Left colon (tissue), 2 donors: ENCODE measurements at regions not wholly inside any gene's neighbourhood (a gene's known extent, or its start where the extent isn't known, plus 50 kb on each side); places are given as distances from the start of the nearest gene placed in this dataset.
A peak's percentile ranks its signal among the peaks of the same experiment; 100 is the strongest.

Experiments used
- ATAC-seq: fragments of 200-7000 bp; cut with Tn5 transposase; one replicate; pipeline ENCODE4 v1.9.1; 2020; ENCODE audit warnings: mild to moderate bottlenecking, moderate library complexity
- DNase-seq, 2 donors: peaks; one replicate each; pipeline ENCODE4 v3.0.0-alpha.2; 2020
- intact Hi-C, 2 donors: fragments of 100-400 bp; cut with DNase I in 1 of 2; cut with micrococcal nuclease in 1 of 2; formaldehyde crosslinking; loops; one replicate each; pipeline versions ENCODE4 v1.11.2 to v1.14.0; 2022; cut with DNase I, micrococcal nuclease
- donor health status: DM: no; HTN: no; CAD: no.
- donor health status: DM: yes; HTN: yes; CAD: no.

DNA sequence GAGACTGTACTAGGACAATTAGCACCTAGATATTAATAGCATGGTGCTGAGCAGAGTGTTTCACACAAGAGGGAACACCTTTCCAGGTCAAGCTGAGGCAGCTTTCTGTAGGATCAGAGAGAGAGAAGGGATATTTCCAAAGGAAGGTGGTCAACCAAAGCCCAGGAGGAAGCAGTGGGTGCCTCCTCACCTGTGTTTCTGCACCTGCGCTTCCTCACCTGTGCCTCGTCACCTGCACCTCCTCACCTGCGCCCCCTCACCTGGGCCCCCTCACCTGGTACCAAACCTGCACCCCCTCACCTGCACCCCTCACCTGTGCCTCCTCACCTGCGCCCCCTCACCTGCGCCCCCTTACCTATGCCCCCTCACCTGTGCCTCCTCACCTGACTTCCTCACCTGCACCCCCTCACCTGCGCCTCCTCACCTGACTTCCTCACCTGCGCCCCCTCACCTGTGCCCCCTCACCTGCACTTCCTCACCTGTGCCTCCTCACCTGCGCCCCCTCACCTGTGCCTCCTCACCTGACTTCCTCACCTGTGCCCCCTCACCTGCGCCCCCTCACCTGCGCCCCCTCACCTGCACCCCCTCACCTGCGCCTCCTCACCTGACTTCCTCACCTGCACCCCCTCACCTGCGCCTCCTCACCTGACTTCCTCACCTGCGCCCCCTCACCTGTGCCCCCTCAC lies 67.9 kb downstream of the TTLL2 start:
- DNase-seq, result no peak
- intact Hi-C loops, result no loop called here
- ATAC-seq, result no peak

DNA sequence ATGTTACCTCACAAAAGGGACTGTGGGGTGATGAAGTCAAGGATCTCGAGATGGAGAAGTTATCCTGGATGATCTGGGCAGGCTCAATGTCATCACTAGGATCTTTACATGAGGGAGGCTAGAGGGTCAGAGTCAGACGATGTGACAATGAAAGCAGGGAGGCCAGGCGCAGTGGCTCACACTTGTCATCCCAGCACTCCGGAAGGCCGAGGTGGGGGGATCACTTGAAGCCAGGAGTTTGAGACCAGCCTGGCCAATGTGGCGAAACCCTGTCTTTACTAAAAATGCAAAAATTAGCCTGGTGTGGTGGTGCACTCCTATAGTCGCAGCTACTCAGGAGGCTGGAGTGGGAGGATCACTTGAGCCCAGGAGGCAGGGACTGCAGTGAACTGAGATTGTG lies 68.8 kb downstream of the TTLL2 start:
- intact Hi-C loops, result no loop called here
- no peak for DNase-seq
- no peak for ATAC-seq

DNA sequence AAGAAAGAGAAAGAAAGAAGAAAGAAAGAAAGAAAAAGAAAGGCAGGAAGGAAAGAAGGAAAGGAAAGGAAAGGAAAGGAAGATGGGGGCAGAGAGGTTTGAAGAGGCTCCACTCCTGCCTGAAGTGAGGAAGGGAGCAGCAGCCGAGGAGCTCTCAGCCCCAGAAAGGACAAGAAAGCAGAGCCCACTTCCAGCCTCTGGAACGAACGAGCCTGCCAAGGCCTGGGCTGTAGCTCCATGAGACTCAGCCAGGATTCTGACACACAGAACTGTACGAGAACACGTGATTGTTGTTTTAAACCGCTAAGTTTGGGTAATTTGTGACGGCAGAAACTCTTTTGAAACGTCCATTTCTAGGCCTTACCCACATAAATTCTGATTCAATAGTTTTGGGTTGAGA lies 69.5 kb downstream of the TTLL2 start:
- no peak for DNase-seq
- intact Hi-C loops, result no loop called here
- ATAC-seq, result no peak

DNA sequence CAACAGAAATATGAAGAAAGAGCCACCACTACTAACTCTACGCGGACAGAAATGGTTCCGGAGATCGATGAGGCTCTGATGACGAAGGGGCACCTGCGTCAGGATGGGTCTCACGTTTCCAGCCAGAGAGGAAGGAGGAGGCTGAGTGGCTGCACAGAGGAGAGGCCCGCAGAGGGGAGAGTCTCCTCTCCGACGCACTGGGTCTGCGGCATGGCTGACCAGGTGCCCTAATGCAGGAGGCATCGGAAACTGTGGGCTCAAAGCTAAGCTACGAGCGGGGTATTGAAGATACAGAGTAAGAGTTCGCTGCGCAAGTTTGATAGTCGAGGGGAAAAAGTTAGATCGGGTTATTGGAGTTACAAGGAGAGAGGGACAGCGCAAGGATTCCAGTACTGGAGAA lies 69.9 kb downstream of the TTLL2 start:
- ATAC-seq (no peak), DNase-seq (no peak)
- intact Hi-C loops, result no loop called here

DNA sequence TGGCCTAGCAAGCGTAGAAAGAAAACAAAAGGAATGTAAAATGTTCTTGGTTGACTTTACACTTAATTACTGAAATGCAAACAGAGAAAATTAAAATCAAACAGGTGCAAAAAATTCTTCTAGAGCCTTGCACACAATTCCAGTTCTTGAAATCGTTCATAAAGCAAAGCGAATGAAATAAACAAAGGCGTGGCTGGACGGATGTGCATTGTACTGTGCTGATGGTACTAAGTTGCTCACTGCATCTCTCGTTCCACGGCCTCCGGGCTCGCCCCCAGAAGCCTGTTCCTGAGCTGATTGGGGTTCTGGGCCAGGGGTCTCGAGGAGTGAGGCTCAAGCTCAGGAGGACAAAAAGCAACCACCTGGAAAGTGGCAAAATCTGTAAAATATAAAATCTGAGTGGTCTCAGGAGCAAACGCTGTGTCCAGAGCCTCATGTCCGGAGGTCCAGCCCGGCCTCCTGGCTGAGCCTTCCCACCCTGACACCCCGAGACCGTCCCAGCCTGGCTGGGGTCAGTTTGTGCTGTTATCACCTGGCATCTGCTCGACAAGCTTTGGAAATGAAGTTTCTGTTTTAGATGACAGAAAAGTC lies 71.3 kb downstream of the TTLL2 start:
- no peak for DNase-seq
- intact Hi-C loops, result no loop called here

DNA sequence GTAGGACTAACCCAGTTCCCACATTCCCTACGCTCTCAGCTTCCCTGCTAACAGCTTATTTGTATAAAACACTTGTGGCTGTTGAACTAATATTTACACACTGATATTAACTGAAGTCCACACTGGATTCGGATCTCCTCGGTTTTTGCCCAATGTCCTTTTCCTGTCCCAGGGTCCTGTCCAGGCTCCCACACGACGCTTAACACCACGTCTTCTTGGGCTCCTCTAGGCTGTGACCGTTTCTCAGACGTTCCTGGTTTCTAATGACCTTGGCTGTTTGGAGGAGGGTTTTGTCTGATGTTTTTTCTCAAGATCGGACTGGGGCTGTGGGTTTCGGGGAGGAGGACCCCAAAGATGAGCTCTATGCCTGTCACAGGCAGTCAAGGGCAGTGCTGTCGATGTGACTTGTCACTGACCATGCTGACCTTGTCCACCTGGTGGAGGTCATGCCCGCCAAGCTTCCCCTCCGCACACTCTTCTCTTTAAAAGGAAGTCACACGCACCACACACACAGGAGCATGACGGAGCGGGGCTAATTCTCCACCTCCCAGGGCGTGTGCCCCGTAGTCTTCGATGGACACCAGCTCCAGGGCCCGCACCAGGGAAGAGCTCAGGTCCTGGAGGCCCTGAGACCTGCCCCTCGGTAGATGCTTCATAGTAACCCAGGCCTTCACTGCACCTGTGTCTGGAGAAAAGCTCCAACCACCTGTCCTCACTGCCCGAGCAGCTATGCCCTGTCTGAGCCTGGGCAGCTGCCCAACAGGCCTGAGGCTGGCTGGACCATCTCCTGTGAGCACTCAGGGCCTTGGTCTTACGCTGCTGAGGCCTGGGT lies 72.0 kb downstream of the TTLL2 start:
- no peak for DNase-seq
- intact Hi-C loops, result no loop called here
- ATAC-seq, result no peak

More for the DNA sequence above, 71.3 kb downstream of the TTLL2 start:
- ATAC-seq, result peak; percentile 56

DNA sequence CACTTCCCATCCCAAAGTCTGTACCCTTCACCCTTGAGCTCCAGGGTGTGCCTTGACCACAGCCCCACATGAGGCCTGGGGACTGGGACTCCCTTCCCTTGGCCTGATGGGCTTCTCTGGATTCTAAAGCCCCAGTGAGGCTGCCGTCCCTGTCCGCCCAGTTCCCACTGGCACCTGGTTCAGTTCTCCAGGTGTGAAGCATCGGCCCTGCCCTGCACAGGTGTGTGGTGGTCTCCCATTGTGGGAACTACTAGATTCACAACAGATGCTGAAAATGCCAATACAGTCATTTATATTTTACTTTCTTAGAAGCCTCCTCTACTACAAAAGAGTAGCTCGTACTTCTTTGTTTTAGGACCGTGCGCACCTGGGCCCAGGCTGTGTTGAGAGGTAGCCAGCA lies 72.8 kb downstream of the TTLL2 start:
- no peak for ATAC-seq
- no peak for DNase-seq
- intact Hi-C loops, result no loop called here

DNA sequence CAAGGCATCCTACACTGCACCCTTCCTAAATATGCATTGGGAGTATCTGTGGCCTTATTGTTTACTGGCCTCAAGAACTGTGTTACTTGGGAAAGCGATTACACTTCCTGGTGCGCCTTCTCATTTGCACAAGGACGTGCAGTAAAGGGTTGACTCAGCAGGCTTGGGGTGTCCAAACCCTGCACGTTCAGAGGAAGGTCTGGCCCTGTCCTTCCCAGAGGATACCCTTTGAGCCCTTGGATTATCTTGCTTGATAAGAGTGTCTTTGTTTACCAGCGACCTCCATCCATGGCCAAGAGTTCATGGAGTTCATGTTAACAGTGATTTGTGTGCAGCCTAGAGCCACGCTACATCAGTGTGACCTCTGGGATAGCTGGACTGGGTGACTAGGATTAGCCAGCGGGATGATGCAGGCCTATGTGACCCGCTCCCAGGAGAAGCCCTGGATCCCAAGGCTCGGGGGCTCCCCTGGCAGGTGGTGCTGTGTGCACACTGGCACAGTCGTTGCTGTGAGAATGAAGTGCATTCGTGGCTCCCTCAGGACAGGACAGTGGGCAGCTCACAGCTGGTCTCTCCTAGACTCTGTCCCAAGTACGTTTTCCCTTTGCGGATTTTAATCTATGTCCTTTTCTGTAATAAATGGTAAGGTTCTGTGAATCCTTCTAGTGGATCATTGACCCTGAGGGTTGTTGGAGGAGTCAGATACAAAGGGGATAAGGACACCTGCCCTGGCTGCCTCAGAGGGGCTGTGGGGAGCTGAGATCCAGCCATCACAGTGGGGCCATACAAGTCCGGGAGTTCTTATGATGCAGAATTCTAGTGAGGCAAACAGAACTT lies 73.5 kb downstream of the TTLL2 start:
- DNase-seq (no peak), ATAC-seq (peak; percentile 65)
- intact Hi-C loops, result no loop called here

DNA sequence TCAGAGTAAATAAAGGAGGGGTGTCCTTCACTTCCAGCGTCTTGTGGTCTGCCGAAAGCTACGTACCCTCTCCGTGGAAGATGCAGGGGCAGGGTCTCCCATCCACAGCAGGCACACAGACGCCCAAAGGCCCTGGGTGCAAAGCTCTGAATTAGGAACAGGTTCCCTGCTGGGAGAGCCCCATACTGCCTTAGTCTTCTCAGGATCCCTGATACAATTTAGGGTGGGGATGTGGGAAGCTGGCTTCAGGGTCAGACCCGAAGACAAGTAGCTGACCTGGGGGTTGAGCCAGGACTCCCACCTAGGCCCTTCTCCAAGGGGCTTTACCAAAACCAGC lies 74.1 kb downstream of the TTLL2 start:
- ATAC-seq, result no peak
- intact Hi-C loops, result no loop called here
- no peak for DNase-seq

DNA sequence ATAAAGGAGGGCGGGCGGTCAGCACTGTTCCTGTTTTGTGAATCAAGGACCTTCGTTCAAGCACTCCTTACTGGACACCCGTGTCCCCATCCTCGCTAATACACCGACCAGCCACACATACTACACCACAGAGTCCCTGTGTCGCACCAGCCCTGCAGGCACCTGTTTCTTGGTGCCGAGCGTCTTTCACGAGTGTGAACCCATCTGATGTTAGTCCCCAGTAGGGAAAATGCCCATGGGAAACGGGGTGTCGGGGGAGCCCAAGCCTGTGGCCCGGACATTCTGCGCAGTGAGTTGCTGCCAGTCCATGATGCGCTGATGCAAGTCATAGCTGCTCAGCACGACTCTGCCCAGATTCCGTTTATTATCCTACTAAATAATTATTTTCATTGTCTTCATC lies 74.7 kb downstream of the TTLL2 start:
- ATAC-seq, result no peak
- no peak for DNase-seq
- intact Hi-C loops, result no loop called here

DNA sequence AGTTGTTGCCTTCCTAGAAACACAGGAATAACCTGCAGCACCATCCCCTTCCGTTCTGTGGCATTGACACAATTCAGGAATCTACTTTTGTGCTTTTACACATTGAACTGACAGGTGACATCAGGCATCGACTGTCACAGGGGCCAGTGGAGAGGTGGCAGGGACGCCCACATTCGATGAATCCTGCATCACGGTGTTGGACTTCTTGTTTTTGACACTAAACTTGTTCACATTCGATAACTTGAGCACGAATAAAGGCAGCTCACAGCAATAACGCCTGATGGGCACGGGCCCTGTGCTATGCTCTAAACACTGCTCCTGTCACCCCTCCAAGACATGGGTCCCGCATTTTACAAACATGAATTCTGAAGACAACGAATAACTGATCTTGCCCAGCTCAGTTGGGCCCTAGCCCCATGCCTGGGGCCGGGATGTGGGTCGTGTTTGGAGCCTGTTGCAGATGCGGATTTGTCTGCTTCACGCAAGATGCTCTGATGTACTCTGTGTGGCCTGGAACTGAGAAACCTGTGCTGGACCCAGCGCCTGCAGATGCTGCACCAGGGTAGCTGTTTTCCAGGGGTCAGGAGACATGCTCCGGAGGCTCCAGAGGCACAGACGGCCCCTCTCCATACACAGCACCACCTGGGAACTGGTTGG lies 75.7 kb downstream of the TTLL2 start:
- ATAC-seq (no peak), DNase-seq (no peak)
- intact Hi-C loops, result no loop called here

DNA sequence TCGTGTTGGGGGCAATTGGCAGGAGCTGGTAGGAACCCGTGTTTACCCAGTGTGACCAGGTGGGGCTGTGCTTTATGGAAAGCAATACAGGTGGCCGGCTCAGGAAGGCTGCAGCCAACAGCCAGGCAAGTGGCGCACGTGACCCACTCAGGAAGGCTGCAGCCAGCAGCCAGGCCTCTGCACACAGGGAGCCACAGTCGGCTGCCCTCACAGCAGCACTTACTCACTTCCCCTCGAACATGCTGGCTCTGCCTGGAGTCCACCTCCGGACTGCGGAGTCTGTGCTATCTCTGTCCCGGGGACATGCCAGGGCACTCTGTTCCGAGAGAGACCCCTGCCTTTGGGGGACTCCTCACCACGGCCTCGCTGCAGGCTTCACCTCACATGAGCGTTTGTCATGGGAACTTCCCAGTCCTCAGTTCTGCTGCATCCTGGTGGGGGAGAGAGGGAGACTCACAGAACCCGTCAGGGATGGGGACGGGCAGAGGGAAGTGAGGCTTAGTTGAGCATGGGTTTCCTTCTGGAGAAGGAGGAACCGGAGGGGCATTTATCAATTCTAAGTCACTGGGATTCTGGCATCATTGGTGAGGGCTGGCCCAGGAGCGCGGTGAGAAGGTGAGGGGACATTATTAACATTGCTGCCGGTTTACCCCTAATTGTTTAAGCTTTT lies 76.8 kb downstream of the TTLL2 start:
- intact Hi-C loops, result no loop called here
- peak; percentile 77 to 78 for DNase-seq
- ATAC-seq, result peak; percentile 94

DNA sequence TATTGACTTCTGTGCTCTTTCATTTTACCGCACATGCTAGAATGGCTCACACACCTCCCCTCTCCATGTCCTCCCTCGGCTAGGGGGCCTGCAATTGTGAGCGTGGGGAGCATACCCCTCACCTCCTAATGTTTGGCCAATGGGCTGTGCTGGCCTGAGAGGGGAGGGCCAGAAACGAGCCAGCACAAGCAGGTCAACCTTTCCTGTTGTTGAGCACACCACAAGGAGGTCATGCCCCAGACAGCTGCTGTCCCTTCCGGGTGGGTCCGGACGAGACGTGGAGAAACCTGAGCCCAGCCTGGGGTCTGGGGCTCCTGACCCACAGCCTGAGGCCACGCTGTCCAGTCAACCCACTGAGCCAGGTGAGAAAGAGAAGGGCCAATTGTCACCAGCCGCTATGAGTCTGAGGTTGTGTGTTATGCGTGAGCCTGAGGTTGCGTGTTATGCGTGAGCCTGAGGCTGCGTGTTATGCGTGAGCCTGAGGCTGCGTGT lies 77.4 kb downstream of the TTLL2 start:
- intact Hi-C loops, result no loop called here
- no peak for ATAC-seq
- DNase-seq, result no peak

DNA sequence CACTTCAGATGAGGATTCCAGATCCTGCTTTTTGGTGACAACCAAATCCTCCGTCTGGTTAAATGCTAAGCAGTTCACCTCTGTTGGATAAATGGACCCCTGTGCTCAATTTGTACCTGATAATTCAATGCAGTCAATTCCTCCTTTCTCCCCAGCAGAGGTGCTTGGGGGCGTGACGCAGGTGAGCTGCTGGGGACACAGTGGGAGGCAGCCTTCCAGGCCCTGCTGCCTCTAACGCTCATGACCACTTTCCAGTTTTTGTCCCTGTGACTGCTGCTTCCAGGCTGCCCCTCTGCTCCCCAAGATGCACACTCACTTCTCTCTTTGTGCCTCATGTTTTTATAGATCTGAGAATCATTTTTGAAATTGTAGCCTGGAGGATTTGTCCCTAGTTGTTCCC lies 78.5 kb downstream of the TTLL2 start:
- no peak for DNase-seq
- ATAC-seq, result no peak
- intact Hi-C loops, result no loop called here

DNA sequence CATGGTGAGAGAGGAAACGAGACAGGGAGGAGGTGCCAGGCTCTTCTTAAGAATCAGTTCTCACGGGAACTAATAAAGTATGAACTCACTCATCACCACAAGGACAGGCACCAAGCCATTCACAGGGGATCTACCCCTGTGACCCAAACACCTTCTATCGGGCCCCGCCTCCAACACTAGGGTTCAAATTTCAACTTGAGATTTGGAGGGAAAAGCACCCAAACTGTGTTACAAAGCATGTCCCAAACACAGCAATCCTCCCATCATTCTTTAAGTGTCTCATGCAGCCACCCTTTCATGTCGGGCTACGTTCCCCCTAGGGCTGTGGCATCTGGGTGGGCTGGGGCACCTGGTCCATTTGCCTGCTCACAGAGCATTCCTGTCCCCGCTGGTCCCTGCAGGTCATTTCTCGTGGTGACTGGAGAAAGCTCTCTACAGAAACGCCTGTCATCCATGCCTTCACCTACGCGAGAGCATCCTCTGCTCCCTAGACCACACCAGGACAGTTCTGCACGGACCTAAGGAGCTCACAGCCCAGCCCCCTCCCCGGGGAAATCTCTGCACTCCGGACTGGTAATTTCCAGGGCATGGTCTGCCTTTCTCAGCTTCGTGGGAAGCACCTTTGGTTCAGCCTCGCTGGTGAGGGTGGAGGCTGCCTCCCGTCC lies 79.6 kb downstream of the TTLL2 start:
- DNase-seq (no peak), ATAC-seq (no peak)
- intact Hi-C loops, result no loop called here

DNA sequence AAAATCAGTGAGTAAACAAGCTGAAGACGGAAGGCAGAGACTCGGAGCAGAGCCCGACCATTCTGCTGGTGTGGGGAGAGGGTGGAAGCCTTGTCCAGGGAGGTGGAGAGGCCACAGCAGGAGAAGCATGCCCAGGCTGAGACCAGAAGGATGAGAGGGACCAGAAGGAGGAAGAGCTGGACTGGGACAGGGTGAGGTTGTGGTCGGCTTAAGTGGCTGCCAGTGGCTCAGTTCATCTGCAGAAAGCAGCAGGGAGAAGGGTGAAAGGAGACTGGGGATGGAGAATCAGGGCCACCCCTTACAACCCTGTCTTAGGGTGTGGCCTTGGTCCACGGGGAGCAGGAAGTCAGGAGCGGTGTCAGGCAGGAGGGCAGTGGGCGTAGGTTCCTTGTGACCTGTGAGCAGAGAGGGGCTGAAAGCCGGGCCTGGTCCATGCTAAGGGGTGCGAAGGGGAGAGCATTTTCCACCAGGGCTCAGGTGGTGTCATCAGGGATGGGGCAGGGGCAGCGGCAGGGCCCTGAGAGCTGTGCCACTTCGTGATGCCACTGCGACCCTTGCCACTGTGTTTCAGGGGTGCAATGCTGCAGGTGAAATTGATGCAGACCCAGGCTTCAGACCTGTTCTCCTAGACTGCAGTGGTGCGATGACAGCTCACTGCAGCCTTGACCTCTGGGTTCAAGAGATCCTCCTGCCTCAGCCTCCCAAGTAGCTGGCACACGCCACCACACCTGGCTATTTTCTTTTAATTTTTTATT lies 81.1 kb downstream of the TTLL2 start:
- ATAC-seq (no peak), DNase-seq (no peak)
- intact Hi-C loops, result no loop called here
